H1 (cell line): ENCODE measurements at regions not wholly inside any gene's neighbourhood (a gene's known extent, or its start where the extent isn't known, plus 50 kb on each side); places are given as distances from the start of the nearest gene placed in this dataset.

Experiments used
- CTCF ChIP-seq, 3 experiments: IDR thresholded peaks; 1 replicate in 2 of 3; 2 replicates in 1 of 3; pipeline versions ENCODE4 v1.5.1 to v1.6.1; 2011; ENCODE audit warnings: low read length in 3 of 3, mild to moderate bottlenecking in 3 of 3, inconsistent platforms in 2 of 3, low read depth in 1 of 3, moderate library complexity in 1 of 3; ENCODE audit not compliant: insufficient read depth in 1 of 3; ENCODE audit errors: control extremely low read depth in 1 of 3
- EZH2 ChIP-seq: fragments of 200-600 bp; sonication (generic); IDR thresholded peaks from 2 replicates; pipeline ENCODE4 v1.7.1; 2012; ENCODE audit warnings: low read depth, mild to moderate bottlenecking, moderate library complexity, low read length, inconsistent platforms; ENCODE audit not compliant: severe bottlenecking
- POU5F1 ChIP-seq: IDR thresholded peaks from 2 replicates; pipeline ENCODE4 v1.6.1; 2011; ENCODE audit warnings: low read depth, mild to moderate bottlenecking, low read length, moderate library complexity
- RAD21 ChIP-seq, 2 experiments: IDR thresholded peaks in 1 of 2; conservative IDR thresholded peaks in 1 of 2; 2 replicates each; pipeline ENCODE4 v1.6.1; 2011; ENCODE audit warnings: low read depth in 2 of 2, low read length in 2 of 2, improper control_type of control experiment in 1 of 2, inconsistent platforms in 1 of 2, mild to moderate bottlenecking in 1 of 2, moderate library complexity in 1 of 2
- SUZ12 ChIP-seq: fragments of 200-600 bp; sonication (generic); IDR thresholded peaks from 2 replicates; pipeline ENCODE4 v1.6.1; 2012; ENCODE audit warnings: mild to moderate bottlenecking, inconsistent platforms, low read length, moderate library complexity, mixed read lengths
- TAF1 ChIP-seq: IDR thresholded peaks from 2 replicates; pipeline ENCODE4 v1.6.1; 2011; ENCODE audit warnings: mild to moderate bottlenecking, low read depth, low read length
- TCF12 ChIP-seq: IDR thresholded peaks from 2 replicates; pipeline ENCODE4 v1.6.1; 2011; ENCODE audit warnings: low read depth, mild to moderate bottlenecking, low read length
- YY1 ChIP-seq: IDR thresholded peaks from 2 replicates; pipeline ENCODE4 v1.6.1; 2011; ENCODE audit warnings: low read depth, mild to moderate bottlenecking, low read length

GRCh38 chr21:27480841-27481261 is 514.0 kb upstream of the ADAMTS5 start:
- TF ChIP-seq CTCF (IDR thresholded peaks at IDR 0.05; ENCODE audit: control extremely low read depth in 1 of 3, insufficient read depth in 1 of 3, low read depth in 1 of 3, low read length in 3 of 3) (no peak), TCF12 (no peak), POU5F1 (no peak), RAD21 (IDR thresholded peaks at IDR 0.05 in 1 of 2, conservative IDR thresholded peaks at IDR 0.05 in 1 of 2; ENCODE audit: low read depth in 2 of 2, low read length in 2 of 2) (no peak), EZH2 (no peak), TAF1 (no peak), YY1 (no peak), SUZ12 (no peak)
